WTC11 (cell line): ENCODE measurements at regions not wholly inside any gene's neighbourhood (a gene's known extent, or its start where the extent isn't known, plus 50 kb on each side); places are given as distances from the start of the nearest gene placed in this dataset.

Experiments
- ATAC-seq: fragments of 200-7000 bp; cut with Tn5 transposase; 2 replicates; pipeline ENCODE4 v1.10.0; 2021; ENCODE audit warnings: mild to moderate bottlenecking, moderate library complexity
- CTCF ChIA-PET: fragments of 300-600 bp; sonication (Branson Sonifier 250); formaldehyde crosslinking; loops from one replicate; lab custom pipeline; 2021; ENCODE audit warnings: antibody characterized with exemption; lab: Charles Lee
- POLR2A ChIA-PET: fragments of 350-600 bp; sonication (Branson Sonifier 250); formaldehyde crosslinking; loops from one replicate; lab custom pipeline; 2021; ENCODE audit warnings: antibody characterized with exemption; lab: Charles Lee
- DNase-seq: peaks from one replicate; pipeline ENCODE4 v3.0.0; 2021; ENCODE audit warnings: low spot score
- H3K27ac Mint-ChIP-seq: 2 replicates; pipeline ENCODE4 v1.8.0; 2021; ENCODE audit warnings: mixed read lengths
- H3K27me3 Mint-ChIP-seq: 2 replicates; pipeline ENCODE4 v1.8.0; 2021; ENCODE audit warnings: low read depth, mild to moderate bottlenecking, moderate library complexity, mixed read lengths
- H3K36me3 Mint-ChIP-seq: 2 replicates; pipeline ENCODE4 v1.8.0; 2021; ENCODE audit warnings: mixed read lengths
- H3K4me1 Mint-ChIP-seq: 2 replicates; pipeline ENCODE4 v1.8.0; 2022; ENCODE audit warnings: mixed read lengths
- H3K4me3 Mint-ChIP-seq: 2 replicates; pipeline ENCODE4 v1.8.0; 2021; ENCODE audit warnings: mild to moderate bottlenecking, moderate library complexity, mixed read lengths
- H3K9me3 Mint-ChIP-seq: 2 replicates; pipeline ENCODE4 v1.8.0; 2021; ENCODE audit warnings: mixed read lengths
- EMX1 ChIP-seq: fragments of 250-450 bp; sonication (Bioruptor Pico); IDR thresholded peaks from 2 replicates; pipeline ENCODE4 v1.8.0; 2021; ENCODE audit warnings: mild to moderate bottlenecking
- GABPB1 ChIP-seq: sonication (generic); formaldehyde crosslinking; IDR thresholded peaks from 2 replicates; pipeline ENCODE4 v1.8.1; 2023; ENCODE audit warnings: mild to moderate bottlenecking, missing genetic modification reagents
- JAZF1 ChIP-seq: fragments of 250-450 bp; sonication (Bioruptor Pico); IDR thresholded peaks from 2 replicates; pipeline ENCODE4 v1.9.0; 2021; ENCODE audit warnings: moderate library complexity, mild to moderate bottlenecking, inconsistent platforms
- MYBL2 ChIP-seq: sonication (generic); formaldehyde crosslinking; IDR thresholded peaks from 2 replicates; pipeline ENCODE4 v1.8.1; 2023; ENCODE audit warnings: mild to moderate bottlenecking, moderate library complexity, missing genetic modification reagents
- NFE2L1 ChIP-seq: sonication (generic); formaldehyde crosslinking; IDR thresholded peaks from 2 replicates; pipeline ENCODE4 v1.8.1; 2023; ENCODE audit warnings: missing genetic modification reagents
- NR3C1 ChIP-seq: sonication (generic); formaldehyde crosslinking; conservative IDR thresholded peaks from 2 replicates; pipeline ENCODE4 v1.8.1; 2023; ENCODE audit warnings: low read depth, mild to moderate bottlenecking, missing genetic modification reagents
- PRRX2 ChIP-seq: fragments of 250-450 bp; sonication (Bioruptor Pico); IDR thresholded peaks from 2 replicates; pipeline ENCODE4 v1.8.0; 2021; ENCODE audit warnings: mild to moderate bottlenecking
- TEAD4 ChIP-seq: sonication (generic); formaldehyde crosslinking; IDR thresholded peaks from 2 replicates; pipeline ENCODE4 v1.8.0; 2022; ENCODE audit warnings: mild to moderate bottlenecking, missing genetic modification reagents
- TP53 ChIP-seq: sonication (generic); formaldehyde crosslinking; IDR thresholded peaks from 2 replicates; pipeline ENCODE4 v1.8.1; 2023; ENCODE audit warnings: mild to moderate bottlenecking, missing genetic modification reagents
- ZNF232 ChIP-seq: sonication (generic); formaldehyde crosslinking; IDR thresholded peaks from 2 replicates; pipeline ENCODE4 v1.8.0; 2022; ENCODE audit warnings: mild to moderate bottlenecking, missing genetic modification reagents
- ZNF416 ChIP-seq: fragments of 250-450 bp; sonication (Bioruptor Pico); IDR thresholded peaks from 2 replicates; pipeline ENCODE4 v1.9.0; 2021; ENCODE audit warnings: mild to moderate bottlenecking, inconsistent platforms
- ZNF423 ChIP-seq: fragments of 250-450 bp; sonication (Bioruptor Pico); IDR thresholded peaks from 2 replicates; pipeline ENCODE4 v2.1.2; 2022; ENCODE audit warnings: mild to moderate bottlenecking, moderate library complexity
- ZNF671 ChIP-seq: fragments of 250-450 bp; sonication (Bioruptor Pico); IDR thresholded peaks from 2 replicates; pipeline ENCODE4 v1.8.0; 2021; ENCODE audit warnings: mild to moderate bottlenecking
- TF ChIP-seq, protein P1 (sequence below): sonication (generic); formaldehyde crosslinking; IDR thresholded peaks from 2 replicates; pipeline ENCODE4 v1.8.1; 2023; ENCODE audit warnings: mild to moderate bottlenecking, missing genetic modification reagents, borderline replicate concordance
- TF ChIP-seq, protein P2 (sequence below): sonication (generic); formaldehyde crosslinking; IDR thresholded peaks from 2 replicates; pipeline ENCODE4 v1.8.1; 2022; ENCODE audit warnings: mild to moderate bottlenecking, missing genetic modification reagents, moderate library complexity, borderline replicate concordance
- TF ChIP-seq, protein P3 (sequence below): sonication (generic); formaldehyde crosslinking; IDR thresholded peaks from 2 replicates; pipeline ENCODE4 v1.8.1; 2022; ENCODE audit warnings: low read depth, mild to moderate bottlenecking, moderate library complexity, missing genetic modification reagents, borderline replicate concordance
- TF ChIP-seq, protein P4 (sequence below): fragments of 200-600 bp; IDR thresholded peaks from 2 replicates; pipeline ENCODE4 v1.8.0; 2022; ENCODE audit warnings: antibody characterized with exemption
- TF ChIP-seq, protein P5 (sequence below): sonication (generic); formaldehyde crosslinking; IDR thresholded peaks from 2 replicates; pipeline ENCODE4 v1.8.0; 2023; ENCODE audit warnings: mild to moderate bottlenecking, missing genetic modification reagents
- TF ChIP-seq, protein P6 (sequence below): sonication (generic); formaldehyde crosslinking; IDR thresholded peaks from 2 replicates; pipeline ENCODE4 v1.8.1; 2022; ENCODE audit warnings: missing genetic modification reagents, borderline replicate concordance

DNA sequence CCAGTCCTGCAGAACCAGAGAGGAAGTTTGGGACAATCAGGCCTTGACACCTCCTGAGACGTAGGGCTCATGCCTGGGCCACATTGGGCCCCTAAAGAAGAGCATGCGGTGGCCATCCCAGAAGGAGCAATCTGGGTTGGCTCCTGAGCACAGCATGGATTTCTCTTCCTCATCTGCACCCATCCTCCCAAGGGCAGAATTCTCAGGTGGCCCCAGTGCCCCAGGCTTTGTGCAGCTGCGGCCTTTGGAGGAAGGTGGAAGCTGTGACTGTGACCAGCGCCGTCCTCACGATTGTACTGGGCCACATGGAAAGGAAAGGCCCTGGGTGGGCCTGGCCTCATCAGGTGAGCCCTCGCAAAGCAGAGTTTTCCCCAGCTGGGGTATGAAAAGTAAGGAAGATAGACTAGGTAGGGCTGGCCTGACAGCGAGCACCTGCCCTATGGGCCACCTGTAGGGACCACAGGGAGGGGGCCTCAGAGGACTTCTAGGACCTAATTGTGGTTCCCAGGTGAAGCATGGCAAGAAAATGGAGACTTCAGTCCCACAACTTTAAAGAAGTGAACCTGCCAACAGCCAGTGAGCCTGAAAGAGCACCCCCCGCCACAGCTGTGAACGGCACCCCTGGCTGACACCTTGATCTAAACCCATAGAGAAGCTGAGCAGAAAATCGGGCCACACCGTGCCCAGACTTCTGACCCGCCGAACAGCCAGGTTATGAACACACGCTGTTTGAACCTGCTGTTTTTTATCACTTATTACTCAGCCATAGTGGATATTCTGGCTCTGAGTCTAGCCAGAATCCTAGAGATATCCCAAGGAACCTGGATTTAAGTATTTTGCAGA lies 164.1 kb downstream of the IRX2 start (continued):
- TF ChIP-seq GABPB1 = no peak
- TF ChIP-seq, protein P1, sequence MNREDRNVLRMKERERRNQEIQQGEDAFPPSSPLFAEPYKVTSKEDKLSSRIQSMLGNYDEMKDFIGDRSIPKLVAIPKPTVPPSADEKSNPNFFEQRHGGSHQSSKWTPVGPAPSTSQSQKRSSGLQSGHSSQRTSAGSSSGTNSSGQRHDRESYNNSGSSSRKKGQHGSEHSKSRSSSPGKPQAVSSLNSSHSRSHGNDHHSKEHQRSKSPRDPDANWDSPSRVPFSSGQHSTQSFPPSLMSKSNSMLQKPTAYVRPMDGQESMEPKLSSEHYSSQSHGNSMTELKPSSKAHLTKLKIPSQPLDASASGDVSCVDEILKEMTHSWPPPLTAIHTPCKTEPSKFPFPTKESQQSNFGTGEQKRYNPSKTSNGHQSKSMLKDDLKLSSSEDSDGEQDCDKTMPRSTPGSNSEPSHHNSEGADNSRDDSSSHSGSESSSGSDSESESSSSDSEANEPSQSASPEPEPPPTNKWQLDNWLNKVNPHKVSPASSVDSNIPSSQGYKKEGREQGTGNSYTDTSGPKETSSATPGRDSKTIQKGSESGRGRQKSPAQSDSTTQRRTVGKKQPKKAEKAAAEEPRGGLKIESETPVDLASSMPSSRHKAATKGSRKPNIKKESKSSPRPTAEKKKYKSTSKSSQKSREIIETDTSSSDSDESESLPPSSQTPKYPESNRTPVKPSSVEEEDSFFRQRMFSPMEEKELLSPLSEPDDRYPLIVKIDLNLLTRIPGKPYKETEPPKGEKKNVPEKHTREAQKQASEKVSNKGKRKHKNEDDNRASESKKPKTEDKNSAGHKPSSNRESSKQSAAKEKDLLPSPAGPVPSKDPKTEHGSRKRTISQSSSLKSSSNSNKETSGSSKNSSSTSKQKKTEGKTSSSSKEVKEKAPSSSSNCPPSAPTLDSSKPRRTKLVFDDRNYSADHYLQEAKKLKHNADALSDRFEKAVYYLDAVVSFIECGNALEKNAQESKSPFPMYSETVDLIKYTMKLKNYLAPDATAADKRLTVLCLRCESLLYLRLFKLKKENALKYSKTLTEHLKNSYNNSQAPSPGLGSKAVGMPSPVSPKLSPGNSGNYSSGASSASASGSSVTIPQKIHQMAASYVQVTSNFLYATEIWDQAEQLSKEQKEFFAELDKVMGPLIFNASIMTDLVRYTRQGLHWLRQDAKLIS (CRISPR knock-in tag) = no peak

DNA sequence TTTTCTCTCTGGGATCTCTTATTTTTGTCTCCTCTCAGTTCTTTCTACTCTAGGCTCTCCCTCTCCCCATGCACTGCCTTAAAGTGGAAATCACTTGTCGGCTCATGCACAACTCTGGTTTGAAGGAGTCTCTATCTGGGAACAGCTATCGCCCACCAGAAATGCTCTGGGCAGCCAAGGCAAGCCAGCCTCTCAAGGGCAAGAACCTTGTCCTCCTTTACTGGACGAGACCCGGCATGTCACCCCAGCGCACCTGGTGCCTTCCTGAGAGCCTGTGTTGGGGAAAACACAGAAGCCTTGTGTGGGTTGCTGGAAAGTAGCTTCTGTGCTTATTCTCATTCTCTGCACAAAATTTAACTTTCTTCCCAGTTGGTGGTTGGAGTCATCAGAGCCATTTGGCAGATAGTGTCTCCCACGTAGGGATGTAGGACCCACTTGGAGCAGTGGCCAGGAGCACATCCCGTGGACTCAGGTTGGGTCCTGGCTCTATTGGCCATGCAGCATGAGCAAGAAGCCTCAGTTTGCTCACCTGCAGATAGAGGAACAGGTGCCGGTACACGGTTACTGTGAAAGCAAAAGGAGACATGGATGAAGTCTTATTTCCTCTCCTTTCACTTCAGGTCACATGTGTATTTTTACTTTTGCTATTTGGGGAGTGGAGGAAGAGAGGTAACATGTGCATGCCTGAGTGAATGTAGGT lies 165.3 kb downstream of the IRX2 start:
- POLR2A ChIA-PET = no interaction called here
- peaks cover 3% of the 10 kb centered on the region; the same call in 1 of the 2 replicates for H3K9me3 Mint-ChIP-seq
- H3K4me1 Mint-ChIP-seq = no peaks in the 10 kb centered on the region
- no peak for ATAC-seq
- H3K4me3 Mint-ChIP-seq = no peak overlapping the region
- TF ChIP-seq, protein P2, sequence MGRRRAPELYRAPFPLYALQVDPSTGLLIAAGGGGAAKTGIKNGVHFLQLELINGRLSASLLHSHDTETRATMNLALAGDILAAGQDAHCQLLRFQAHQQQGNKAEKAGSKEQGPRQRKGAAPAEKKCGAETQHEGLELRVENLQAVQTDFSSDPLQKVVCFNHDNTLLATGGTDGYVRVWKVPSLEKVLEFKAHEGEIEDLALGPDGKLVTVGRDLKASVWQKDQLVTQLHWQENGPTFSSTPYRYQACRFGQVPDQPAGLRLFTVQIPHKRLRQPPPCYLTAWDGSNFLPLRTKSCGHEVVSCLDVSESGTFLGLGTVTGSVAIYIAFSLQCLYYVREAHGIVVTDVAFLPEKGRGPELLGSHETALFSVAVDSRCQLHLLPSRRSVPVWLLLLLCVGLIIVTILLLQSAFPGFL = no peak
- TF ChIP-seq JAZF1 (CRISPR knock-in tag) (no peak), NFE2L1 (CRISPR knock-in tag) (no peak), EMX1 (no peak), ZNF416 (CRISPR knock-in tag) (no peak), NR3C1 (CRISPR knock-in tag) (no peak)
- TF ChIP-seq, protein P3, sequence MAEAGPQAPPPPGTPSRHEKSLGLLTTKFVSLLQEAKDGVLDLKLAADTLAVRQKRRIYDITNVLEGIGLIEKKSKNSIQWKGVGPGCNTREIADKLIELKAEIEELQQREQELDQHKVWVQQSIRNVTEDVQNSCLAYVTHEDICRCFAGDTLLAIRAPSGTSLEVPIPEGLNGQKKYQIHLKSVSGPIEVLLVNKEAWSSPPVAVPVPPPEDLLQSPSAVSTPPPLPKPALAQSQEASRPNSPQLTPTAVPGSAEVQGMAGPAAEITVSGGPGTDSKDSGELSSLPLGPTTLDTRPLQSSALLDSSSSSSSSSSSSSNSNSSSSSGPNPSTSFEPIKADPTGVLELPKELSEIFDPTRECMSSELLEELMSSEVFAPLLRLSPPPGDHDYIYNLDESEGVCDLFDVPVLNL (CRISPR knock-in tag) = no peak
- TF ChIP-seq, protein P4, sequence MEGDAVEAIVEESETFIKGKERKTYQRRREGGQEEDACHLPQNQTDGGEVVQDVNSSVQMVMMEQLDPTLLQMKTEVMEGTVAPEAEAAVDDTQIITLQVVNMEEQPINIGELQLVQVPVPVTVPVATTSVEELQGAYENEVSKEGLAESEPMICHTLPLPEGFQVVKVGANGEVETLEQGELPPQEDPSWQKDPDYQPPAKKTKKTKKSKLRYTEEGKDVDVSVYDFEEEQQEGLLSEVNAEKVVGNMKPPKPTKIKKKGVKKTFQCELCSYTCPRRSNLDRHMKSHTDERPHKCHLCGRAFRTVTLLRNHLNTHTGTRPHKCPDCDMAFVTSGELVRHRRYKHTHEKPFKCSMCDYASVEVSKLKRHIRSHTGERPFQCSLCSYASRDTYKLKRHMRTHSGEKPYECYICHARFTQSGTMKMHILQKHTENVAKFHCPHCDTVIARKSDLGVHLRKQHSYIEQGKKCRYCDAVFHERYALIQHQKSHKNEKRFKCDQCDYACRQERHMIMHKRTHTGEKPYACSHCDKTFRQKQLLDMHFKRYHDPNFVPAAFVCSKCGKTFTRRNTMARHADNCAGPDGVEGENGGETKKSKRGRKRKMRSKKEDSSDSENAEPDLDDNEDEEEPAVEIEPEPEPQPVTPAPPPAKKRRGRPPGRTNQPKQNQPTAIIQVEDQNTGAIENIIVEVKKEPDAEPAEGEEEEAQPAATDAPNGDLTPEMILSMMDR = no peak
- DNase-seq = no peak
- CTCF ChIA-PET = no interaction called here
- H3K27me3 Mint-ChIP-seq = no peaks in the 10 kb centered on the region
- no peak overlapping the region for H3K27ac Mint-ChIP-seq
- no peaks in the 10 kb centered on the region for H3K36me3 Mint-ChIP-seq

DNA sequence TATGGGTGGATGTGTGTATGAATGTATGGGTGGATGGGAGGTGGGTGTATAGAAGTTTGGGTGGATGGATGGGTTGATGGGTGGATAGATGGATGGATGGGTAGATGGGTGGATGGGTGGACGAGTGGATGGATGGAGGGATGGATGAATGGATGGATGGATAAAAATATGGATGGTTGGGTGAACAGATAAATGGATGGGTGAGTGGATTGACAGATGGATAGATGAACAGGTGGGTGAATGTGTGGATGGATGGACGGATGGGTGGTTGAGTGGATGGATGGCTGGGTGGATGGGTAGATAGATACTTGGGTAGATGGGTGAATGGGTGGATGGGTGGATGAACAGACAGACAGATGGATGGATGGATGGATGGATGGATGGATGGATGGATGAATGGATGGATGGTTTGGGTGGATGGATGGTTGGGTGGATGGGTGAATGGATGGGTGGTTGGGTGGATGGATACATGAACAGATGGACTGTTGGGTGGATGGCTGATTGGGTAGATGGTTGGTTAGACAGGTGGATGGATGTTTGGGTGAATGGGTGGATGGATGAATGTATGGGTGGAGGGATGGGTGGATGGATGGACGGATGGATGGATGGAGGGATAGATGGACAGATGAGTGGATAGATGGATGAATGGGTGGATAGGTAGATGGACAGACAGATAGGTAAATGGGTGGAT lies 166.8 kb downstream of the IRX2 start:
- POLR2A ChIA-PET = no interaction called here
- H3K36me3 Mint-ChIP-seq = no peaks in the 10 kb centered on the region
- no peaks in the 10 kb centered on the region for H3K4me1 Mint-ChIP-seq
- ATAC-seq (no peak), DNase-seq (no peak)
- CTCF ChIA-PET = no interaction called here
- no peaks in the 10 kb centered on the region for H3K27me3 Mint-ChIP-seq
- H3K4me3 Mint-ChIP-seq = no peak overlapping the region
- H3K27ac Mint-ChIP-seq = no peak overlapping the region
- peaks cover 3% of the 10 kb centered on the region; the same call in 1 of the 2 replicates for H3K9me3 Mint-ChIP-seq
- TF ChIP-seq, protein P5, sequence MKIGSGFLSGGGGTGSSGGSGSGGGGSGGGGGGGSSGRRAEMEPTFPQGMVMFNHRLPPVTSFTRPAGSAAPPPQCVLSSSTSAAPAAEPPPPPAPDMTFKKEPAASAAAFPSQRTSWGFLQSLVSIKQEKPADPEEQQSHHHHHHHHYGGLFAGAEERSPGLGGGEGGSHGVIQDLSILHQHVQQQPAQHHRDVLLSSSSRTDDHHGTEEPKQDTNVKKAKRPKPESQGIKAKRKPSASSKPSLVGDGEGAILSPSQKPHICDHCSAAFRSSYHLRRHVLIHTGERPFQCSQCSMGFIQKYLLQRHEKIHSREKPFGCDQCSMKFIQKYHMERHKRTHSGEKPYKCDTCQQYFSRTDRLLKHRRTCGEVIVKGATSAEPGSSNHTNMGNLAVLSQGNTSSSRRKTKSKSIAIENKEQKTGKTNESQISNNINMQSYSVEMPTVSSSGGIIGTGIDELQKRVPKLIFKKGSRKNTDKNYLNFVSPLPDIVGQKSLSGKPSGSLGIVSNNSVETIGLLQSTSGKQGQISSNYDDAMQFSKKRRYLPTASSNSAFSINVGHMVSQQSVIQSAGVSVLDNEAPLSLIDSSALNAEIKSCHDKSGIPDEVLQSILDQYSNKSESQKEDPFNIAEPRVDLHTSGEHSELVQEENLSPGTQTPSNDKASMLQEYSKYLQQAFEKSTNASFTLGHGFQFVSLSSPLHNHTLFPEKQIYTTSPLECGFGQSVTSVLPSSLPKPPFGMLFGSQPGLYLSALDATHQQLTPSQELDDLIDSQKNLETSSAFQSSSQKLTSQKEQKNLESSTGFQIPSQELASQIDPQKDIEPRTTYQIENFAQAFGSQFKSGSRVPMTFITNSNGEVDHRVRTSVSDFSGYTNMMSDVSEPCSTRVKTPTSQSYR (CRISPR knock-in tag) = no peak
- no peak for TF ChIP-seq MYBL2 (CRISPR knock-in tag)
- no peak for TF ChIP-seq TP53 (CRISPR knock-in tag)
- TF ChIP-seq ZNF232 (CRISPR knock-in tag) = no peak
- TF ChIP-seq PRRX2 (CRISPR knock-in tag) = no peak
- TF ChIP-seq, protein P6, sequence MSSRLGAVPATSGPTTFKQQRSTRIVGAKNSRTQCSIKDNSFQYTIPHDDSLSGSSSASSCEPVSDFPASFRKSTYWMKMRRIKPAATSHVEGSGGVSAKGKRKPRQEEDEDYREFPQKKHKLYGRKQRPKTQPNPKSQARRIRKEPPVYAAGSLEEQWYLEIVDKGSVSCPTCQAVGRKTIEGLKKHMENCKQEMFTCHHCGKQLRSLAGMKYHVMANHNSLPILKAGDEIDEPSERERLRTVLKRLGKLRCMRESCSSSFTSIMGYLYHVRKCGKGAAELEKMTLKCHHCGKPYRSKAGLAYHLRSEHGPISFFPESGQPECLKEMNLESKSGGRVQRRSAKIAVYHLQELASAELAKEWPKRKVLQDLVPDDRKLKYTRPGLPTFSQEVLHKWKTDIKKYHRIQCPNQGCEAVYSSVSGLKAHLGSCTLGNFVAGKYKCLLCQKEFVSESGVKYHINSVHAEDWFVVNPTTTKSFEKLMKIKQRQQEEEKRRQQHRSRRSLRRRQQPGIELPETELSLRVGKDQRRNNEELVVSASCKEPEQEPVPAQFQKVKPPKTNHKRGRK (CRISPR knock-in tag) = no peak
- no peak for TF ChIP-seq ZNF671 (CRISPR knock-in tag)
- TF ChIP-seq TEAD4 (CRISPR knock-in tag) = no peak
- no peak for TF ChIP-seq ZNF423 (CRISPR knock-in tag)
